ENCODE measurements at regions not wholly inside any gene's neighbourhood (a gene's known extent, or its start where the extent isn't known, plus 50 kb on each side); places are given as distances from the start of the nearest gene placed in this dataset.
"Not testable (repeated sequence)": the region's sequence is repeated elsewhere in the genome, so short reads cannot be mapped to it uniquely, and the experiment has no call there.

DNA sequence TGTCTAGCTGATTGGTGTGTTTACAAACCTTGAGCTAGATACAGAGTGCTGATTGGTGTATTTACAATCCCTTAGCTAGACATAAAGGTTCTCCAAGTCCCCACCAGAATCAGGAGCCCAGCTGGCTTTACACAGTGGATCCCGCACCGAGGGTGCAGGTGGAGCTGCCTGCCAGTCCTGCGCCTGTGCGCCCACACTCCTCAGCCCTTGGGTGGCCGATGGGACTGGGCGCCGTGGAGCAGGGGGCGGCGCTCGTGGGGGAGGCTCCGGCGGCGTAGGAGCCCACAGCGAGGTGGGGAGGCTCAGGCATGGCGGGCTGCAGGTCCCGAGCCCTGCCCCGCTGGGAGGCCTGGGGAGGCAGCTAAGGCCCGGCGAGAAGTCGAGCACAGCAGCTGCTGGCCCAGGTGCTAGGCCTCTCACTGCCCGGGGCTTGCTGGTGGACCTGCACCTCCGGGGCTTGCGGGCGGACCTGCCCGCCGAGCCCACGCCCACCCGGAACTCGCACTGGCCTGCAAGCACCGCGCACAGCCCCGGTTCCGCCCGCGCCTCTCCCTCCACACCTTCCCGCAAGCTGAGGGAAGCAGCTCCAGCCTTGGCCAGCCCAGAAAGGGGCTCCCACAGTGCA lies 51.0 kb upstream of the CDYL start:
- DNase-seq, result not testable (repeated sequence)

- not testable (repeated sequence) for DNase-seq
These were observed 51.5 kb upstream of the CDYL start for GRCh38 chr6:4724727-4725126.

GRCh38 chr6:4723383-4723782 lies 52.8 kb upstream of the CDYL start:
- no peak for DNase-seq

DNA sequence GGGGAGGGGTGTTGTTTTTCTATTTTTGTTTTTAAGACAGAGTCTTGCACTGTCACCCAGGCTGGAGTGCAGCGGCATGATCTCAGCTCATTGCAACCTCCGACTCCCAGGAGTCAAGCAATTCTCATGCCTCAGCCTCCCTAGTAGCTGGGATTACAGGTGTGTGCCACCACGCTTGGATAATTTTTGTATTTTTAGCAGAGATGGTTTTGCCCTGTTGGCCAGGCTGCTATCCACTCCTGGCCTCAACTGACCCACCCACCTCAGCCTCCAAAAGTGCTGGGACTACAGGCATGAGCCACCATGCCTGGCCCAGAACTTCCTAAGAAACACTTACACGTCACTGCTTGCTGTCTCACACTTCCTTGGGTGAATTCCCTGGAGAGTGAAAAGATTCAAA lies 54.8 kb upstream of the CDYL start:
- DNase-seq, result not testable (repeated sequence)

GRCh38 chr6:4719491-4719890 lies 56.7 kb upstream of the CDYL start:
- DNase-seq, result no peak

DNA sequence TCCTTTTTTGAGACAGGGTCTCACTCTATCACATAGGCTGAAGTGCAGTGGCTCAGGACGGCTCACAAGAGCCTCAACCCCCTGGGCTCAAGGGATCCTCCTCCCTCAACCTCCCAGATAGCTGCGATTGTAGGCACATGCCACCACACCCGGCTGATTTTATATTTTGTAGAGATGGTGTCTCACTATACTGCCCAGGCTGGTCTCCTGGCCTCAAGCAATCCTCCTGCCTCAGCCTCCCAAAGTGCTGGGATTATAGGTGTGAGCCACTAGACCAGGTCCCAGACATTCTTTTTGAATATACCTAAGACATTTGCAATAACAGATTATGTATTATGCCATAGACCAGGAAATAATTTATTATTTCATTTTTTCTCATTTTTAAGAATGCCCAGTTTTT lies 58.3 kb upstream of the CDYL start:
- no peak for DNase-seq

GRCh38 chr6:4717124-4717523 lies 59.1 kb upstream of the CDYL start:
- no peak for DNase-seq

DNA sequence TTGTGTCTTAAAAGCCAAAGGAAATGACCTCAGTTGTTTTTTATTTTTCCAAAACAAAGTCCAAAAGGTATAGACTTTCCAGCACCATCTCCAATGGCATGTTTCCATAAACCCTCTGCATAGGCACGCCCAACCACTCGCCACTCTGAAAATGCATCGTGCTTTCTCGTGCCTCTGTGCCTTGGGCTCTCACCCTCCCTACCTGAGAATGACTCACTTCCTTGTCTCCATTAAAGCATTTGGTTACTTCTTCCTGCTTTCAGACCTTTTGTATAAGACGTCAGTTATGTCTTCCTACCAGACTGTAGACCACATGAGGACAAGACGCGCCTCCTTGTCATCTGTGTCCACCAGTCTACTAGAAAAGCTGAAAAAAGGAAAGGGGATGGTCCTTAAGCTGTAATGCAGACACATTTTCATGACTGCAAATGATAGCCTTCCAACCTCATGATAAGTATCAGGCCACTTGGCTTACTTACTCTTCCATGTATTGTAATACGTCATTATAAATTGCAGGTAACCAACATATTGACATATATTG lies 61.2 kb upstream of the CDYL start:
- no peak for DNase-seq

DNA sequence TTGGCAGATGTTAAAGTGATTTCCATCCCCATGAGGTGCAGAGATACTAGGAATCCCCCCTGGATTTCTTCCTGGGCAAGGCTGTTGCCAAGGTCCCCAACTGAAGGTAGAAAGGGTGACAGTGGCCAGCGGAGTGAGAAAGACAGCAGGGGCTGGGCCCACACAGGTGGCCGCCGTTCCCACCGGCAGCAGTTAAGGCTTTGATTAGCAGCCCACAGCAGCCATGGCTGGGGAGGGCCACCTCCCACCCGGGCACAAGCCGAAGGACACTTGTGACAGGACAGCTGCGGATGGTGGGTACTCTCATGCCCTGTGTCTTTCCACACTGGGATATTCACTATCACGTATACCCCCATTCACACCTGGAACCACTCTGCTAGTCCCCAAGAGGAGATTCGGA lies 63.9 kb upstream of the CDYL start:
- no peak for DNase-seq

GRCh38 chr6:4707011-4707410 lies 69.2 kb upstream of the CDYL start:
- no peak for DNase-seq

DNA sequence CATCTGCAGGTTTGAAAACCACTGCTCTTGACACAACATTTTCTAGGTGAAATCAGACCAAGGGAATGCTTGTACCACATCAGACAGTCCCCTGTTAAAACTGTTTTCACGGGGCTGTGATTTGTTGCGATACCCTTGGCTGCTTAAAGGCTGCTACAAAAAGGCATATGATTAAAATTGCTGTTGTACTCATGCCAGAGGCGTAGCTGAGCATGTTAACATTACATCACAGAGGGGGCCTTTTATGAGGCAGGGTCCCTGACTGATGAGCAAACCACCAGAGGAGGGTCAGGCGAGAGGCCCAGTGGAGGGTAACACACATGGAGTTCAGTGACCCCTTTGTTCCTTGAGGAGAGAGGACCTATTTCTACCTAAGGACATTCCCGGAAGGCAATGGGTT lies 70.4 kb upstream of the CDYL start:
- DNase-seq, result no peak

GRCh38 chr6:4703382-4703781 lies 72.8 kb upstream of the CDYL start:
- DNase-seq, result no peak

GRCh38 chr6:4698901-4699659 lies 77.1 kb upstream of the CDYL start:
- no peak for DNase-seq

DNA sequence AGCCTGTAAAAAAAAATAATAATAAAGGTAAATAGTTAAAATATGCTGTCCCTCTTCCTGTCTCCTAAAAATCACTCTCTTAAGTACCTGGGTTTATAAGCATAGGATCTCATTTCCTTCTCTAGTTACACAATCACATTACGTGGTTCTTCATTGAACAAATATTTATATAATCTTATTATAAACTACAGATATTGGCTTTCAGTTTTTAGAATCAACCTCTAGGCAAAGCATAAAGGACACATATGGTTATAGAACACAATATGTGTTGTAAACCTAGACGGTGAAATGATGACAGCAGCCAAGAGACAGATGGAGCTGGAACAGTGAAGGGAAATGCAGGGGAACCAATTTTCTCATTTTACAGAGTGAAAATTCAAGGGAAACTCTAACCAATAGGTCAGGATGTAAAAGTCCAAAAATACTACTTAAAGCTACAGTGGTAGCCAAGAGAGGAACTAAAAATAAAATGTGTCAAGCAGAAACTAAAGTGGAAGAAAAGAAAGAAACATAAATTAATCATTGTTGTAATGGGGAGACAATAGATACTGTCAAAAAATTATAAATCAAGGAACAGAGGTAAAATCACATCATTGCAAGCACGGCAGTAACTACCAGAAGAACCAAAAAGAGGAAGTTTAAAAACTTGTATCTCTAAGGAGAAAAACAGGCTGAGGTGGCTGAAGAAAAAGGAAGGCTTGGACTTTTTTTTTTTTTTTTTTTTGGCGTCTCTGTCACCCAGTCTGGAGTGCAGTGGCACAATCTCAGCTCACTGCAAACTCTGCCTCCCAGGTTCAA lies 82.8 kb upstream of the CDYL start:
- DNase-seq, result peak in 1 of 2 experiments; percentile 38

GRCh38 chr6:4692664-4693063 lies 83.5 kb upstream of the CDYL start:
- no peak for DNase-seq

GRCh38 chr6:4687989-4688947 lies 87.9 kb upstream of the CDYL start:
- DNase-seq, result no peak

- no peak for DNase-seq
These were observed 88.6 kb upstream of the CDYL start for GRCh38 chr6:4687656-4687988.

GRCh38 chr6:4682431-4683097 lies 93.6 kb upstream of the CDYL start:
- DNase-seq, result no peak

DNA sequence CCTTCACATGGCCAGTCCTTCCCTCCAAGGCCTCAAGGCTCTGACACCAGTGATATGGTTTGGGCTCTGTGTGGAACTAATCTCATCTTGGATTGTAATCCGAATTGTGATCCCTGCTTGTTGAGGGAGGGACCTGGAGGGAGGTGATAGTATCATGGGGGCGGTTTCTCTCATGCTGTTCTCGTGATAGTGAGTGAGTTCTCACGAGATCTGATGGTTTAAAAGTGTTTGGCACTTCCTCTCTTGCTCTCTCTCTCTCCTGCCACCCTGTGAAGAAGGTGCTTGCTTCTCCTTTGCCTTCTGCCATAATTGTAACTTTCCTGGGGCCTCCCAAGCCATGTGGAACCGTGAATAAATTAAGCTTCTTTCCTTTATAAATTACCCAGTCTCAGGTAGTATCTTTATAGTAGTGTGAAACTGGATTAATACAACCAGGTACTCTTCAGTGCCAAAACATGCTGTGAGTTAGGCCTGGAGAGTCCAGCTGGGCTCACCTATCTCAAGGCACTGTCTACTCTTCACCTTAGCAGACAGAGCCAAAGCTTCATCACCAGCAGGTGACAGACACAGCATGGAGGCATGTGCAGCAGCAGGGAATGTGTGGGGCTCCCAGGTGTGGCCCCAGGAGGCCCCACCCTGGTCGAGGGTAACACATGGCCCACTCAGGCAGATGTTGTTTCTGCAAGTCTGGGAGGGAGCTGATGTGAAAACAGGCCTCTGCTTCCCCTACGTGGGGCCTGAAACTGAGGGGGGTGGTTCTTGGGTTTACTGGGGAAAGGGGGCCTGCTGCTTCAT lies 97.5 kb upstream of the CDYL start:
- no peak for DNase-seq

DNA sequence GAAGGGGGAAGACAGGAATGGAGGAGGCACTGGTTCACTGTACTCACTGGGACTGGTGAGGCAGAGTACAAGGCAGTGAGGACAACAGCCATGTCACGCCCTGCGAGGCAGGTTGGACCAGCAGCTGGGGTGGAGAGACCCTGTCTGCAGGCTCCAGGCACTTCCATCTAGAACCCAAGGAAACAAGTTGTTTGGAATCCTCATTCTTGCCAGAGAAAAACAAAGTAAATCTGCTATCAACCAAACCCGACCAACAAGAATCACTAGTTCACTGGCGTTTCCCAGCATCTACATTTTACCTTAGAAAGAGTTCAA lies 98.5 kb upstream of the CDYL start:
- no peak for DNase-seq

DNA sequence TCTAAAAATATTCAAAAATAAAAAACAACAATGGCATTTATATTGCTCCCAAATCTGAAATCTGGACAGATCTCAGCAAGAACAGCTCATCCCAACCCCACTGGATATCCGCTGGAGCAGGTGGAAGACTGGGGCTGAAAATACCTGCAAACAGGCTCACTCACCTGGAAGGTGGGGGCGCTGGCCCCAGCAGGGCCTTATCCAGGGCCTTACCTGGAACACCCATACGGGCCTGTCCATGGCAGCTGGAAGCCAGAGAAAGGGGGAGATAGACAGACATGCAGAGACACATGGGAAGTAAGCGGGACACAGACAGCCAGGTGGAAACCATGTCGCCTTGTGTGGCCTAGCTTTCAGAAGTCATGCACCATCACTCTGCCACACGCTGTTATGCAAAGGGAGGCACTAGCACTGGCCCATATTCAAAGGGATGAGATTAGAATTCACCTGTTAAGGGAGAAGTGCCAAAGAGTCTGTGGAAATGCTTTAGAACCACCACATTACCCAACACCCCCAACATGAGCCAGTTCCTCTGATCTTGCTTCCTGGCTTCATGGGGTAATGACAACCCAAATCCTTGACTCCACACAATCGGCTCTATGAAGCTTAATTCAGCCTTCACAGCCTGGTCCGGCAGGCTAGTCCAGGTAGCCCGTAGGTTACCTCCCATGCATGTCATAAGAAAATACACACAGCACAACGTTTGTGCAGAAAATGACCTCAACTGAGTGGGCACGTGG lies 99.0 kb upstream of the CDYL start:
- DNase-seq, result no peak

All from NCI-H446 (cell line).